Liver (tissue), 3 donors: ENCODE measurements at regions not wholly inside any gene's neighbourhood (a gene's known extent, or its start where the extent isn't known, plus 50 kb on each side); places are given as distances from the start of the nearest gene placed in this dataset.

Experiments used
- ATF3 ChIP-seq: IDR thresholded peaks from 2 replicates; pipeline ENCODE4 v1.6.1; 2016; ENCODE audit warnings: antibody characterized with exemption
- CTCF ChIP-seq: fragments of 150-350 bp; IDR thresholded peaks from 2 replicates; pipeline ENCODE4 v1.5.1; 2017; ENCODE audit warnings: improper control_type of control experiment, low read depth, low read length; ENCODE audit not compliant: missing input control
- FOXA1 ChIP-seq: IDR thresholded peaks from 2 replicates; pipeline ENCODE4 v1.6.1; 2016; ENCODE audit warnings: antibody characterized with exemption
- donor health status: healthy.
- donor health status: healthy.

- TF ChIP-seq ATF3 (no peak), FOXA1 (no peak), CTCF (no peak)
These were observed 289.6 kb downstream of the RPS6KC1 start for GRCh38 chr1:213340593-213340992.
